HepG2 (cell line): ENCODE measurements at regions not wholly inside any gene's neighbourhood (a gene's known extent, or its start where the extent isn't known, plus 50 kb on each side); places are given as distances from the start of the nearest gene placed in this dataset.

Source experiments
- ARNT ChIP-seq: fragments of 450-650 bp; IDR thresholded peaks from 2 replicates; pipeline ENCODE4 v1.6.1; 2017
- FOXJ3 ChIP-seq: sonication (generic); formaldehyde crosslinking; IDR thresholded peaks from 2 replicates; pipeline ENCODE4 v1.4.0; 2020; ENCODE audit warnings: missing genetic modification reagents, mild to moderate bottlenecking, borderline replicate concordance
- JDP2 ChIP-seq: sonication (generic); formaldehyde crosslinking; IDR thresholded peaks from 2 replicates; pipeline ENCODE4 v1.8.1; 2022; ENCODE audit warnings: missing genetic modification reagents, borderline replicate concordance
- KDM4B ChIP-seq: sonication (generic); formaldehyde crosslinking; IDR thresholded peaks from 2 replicates; pipeline ENCODE4 v1.4.0; 2020; ENCODE audit warnings: missing genetic modification reagents
- KLF13 ChIP-seq: sonication (generic); formaldehyde crosslinking; IDR thresholded peaks from 2 replicates; pipeline ENCODE4 v1.4.0; 2020; ENCODE audit warnings: mild to moderate bottlenecking, missing genetic modification reagents
- NAIF1 ChIP-seq: sonication (generic); formaldehyde crosslinking; IDR thresholded peaks from 2 replicates; pipeline ENCODE4 v1.5.0; 2020; ENCODE audit warnings: mild to moderate bottlenecking, missing genetic modification reagents, borderline replicate concordance
- NFIC ChIP-seq: IDR thresholded peaks from 2 replicates; pipeline ENCODE4 v1.6.1; 2012; ENCODE audit warnings: mild to moderate bottlenecking, low read length, inconsistent platforms
- POLR2A ChIP-seq, 2 experiments: IDR thresholded peaks; 2 replicates each; pipeline ENCODE4 v1.6.1; 2011; ENCODE audit warnings: low read depth in 2 of 2, low read length in 2 of 2, mild to moderate bottlenecking in 1 of 2, moderate library complexity in 1 of 2; ENCODE audit not compliant: insufficient read depth in 1 of 2
- RARG ChIP-seq: sonication (generic); formaldehyde crosslinking; IDR thresholded peaks from 2 replicates; pipeline ENCODE4 v1.4.0; 2020; ENCODE audit warnings: low read depth, mild to moderate bottlenecking, missing genetic modification reagents
- SIX1 ChIP-seq: sonication (generic); formaldehyde crosslinking; IDR thresholded peaks from 2 replicates; pipeline ENCODE4 v1.4.0; 2020; ENCODE audit warnings: missing genetic modification reagents, borderline replicate concordance
- ZNF263 ChIP-seq: sonication (generic); formaldehyde crosslinking; IDR thresholded peaks from 2 replicates; pipeline ENCODE4 v1.4.0; 2020; ENCODE audit warnings: missing genetic modification reagents
- ZNF30 ChIP-seq: sonication (generic); formaldehyde crosslinking; IDR thresholded peaks from 2 replicates; pipeline ENCODE4 v1.5.0; 2020; ENCODE audit warnings: mild to moderate bottlenecking, missing genetic modification reagents
- ZNF772 ChIP-seq: sonication (generic); formaldehyde crosslinking; IDR thresholded peaks from 2 replicates; pipeline ENCODE4 v1.5.0; 2020; ENCODE audit warnings: mild to moderate bottlenecking, missing genetic modification reagents
- TF ChIP-seq, protein P1 (sequence below): sonication (generic); formaldehyde crosslinking; IDR thresholded peaks from 2 replicates; pipeline ENCODE4 v1.5.0; 2020; ENCODE audit warnings: mild to moderate bottlenecking, missing genetic modification reagents, moderate library complexity

DNA sequence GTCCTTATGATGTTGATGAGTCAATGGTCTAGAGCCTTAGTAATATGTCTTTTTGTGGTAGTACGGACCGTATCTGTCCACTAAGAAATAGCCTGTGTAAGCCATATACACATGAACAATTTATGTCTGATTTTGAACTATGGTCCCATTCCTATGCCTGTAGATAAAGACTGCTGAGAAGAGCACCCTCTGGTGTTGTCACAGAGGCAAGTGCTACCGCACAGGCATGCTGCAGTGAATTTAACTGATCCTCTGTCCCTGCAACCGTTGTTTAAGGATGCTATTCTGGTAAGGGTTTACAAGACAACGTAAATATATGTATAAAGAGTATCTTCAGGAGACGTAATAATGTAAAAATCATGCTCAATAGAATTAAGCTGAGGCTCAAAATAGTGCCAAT is 170.7 kb downstream of the UBE3A start:
- no peak for TF ChIP-seq RARG (CRISPR knock-in tag)
- TF ChIP-seq NAIF1 (CRISPR knock-in tag), result no peak
- no peak for TF ChIP-seq JDP2 (CRISPR knock-in tag)
- no peak for TF ChIP-seq ZNF30 (CRISPR knock-in tag)
- no peak for TF ChIP-seq NFIC
- no peak for TF ChIP-seq FOXJ3 (CRISPR knock-in tag)
- TF ChIP-seq POLR2A (IDR thresholded peaks at IDR 0.05; ENCODE audit: insufficient read depth in 1 of 2, low read depth in 2 of 2, low read length in 2 of 2), result no peak
- TF ChIP-seq, protein P1, sequence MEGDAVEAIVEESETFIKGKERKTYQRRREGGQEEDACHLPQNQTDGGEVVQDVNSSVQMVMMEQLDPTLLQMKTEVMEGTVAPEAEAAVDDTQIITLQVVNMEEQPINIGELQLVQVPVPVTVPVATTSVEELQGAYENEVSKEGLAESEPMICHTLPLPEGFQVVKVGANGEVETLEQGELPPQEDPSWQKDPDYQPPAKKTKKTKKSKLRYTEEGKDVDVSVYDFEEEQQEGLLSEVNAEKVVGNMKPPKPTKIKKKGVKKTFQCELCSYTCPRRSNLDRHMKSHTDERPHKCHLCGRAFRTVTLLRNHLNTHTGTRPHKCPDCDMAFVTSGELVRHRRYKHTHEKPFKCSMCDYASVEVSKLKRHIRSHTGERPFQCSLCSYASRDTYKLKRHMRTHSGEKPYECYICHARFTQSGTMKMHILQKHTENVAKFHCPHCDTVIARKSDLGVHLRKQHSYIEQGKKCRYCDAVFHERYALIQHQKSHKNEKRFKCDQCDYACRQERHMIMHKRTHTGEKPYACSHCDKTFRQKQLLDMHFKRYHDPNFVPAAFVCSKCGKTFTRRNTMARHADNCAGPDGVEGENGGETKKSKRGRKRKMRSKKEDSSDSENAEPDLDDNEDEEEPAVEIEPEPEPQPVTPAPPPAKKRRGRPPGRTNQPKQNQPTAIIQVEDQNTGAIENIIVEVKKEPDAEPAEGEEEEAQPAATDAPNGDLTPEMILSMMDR, result peak; percentile 55
- TF ChIP-seq ZNF772, result no peak
- no peak for TF ChIP-seq ZNF263 (CRISPR knock-in tag)
- TF ChIP-seq KDM4B (CRISPR knock-in tag), result no peak
- no peak for TF ChIP-seq ARNT
- no peak for TF ChIP-seq SIX1 (CRISPR knock-in tag)
- TF ChIP-seq KLF13 (CRISPR knock-in tag), result no peak
